LHCN-M2 (cell line): ENCODE measurements at regions not wholly inside any gene's neighbourhood (a gene's known extent, or its start where the extent isn't known, plus 50 kb on each side); places are given as distances from the start of the nearest gene placed in this dataset.
A peak's percentile ranks its signal among the peaks of the same experiment; 100 is the strongest.
"Not testable (repeated sequence)": the region's sequence is repeated elsewhere in the genome, so short reads cannot be mapped to it uniquely, and the experiment has no call there.

Experiments used
- DNase-seq: peaks from one replicate; pipeline ENCODE4 v3.0.0-alpha.2; 2012; ENCODE audit warnings: low read depth

DNA sequence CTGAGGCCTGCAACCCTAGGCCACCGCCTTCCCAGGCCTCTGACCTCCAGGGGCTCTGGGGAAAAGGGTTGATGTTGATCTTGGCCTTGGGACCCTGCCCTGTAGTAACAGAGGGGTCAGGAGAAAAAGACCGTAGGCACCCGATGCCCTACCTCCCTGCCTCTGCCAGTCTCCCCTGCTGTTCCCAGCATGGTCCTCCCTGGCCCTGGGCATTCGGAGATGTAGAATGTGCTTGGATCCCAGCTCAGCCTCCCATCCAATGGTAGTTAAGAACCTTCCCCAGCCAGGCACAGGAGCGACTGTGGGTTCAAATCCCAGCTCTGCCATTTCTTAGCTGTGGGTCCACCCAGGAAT is 72.0 kb upstream of the TARDBP start:
- no peak for DNase-seq

DNA sequence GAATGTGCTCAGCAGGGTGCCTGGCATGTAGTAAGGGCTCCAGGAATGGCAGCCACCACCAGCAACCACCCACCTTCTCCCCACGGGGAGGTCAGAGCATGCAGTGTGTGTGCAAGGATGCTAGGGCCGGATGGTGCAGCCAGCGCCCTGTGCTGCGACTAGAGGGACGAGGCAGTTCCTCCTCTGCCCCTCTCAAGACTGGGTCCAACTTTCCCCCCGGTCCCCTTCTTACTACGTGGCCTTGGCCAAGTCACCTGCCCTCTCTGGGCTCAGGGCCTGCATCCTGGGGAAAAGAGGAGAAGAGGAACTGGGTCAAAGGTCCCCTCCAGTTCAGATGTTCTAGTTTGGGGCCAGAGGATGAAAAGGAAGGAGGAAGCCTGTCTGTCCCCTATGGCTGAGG is 71.6 kb upstream of the TARDBP start:
- DNase-seq, result no peak

DNA sequence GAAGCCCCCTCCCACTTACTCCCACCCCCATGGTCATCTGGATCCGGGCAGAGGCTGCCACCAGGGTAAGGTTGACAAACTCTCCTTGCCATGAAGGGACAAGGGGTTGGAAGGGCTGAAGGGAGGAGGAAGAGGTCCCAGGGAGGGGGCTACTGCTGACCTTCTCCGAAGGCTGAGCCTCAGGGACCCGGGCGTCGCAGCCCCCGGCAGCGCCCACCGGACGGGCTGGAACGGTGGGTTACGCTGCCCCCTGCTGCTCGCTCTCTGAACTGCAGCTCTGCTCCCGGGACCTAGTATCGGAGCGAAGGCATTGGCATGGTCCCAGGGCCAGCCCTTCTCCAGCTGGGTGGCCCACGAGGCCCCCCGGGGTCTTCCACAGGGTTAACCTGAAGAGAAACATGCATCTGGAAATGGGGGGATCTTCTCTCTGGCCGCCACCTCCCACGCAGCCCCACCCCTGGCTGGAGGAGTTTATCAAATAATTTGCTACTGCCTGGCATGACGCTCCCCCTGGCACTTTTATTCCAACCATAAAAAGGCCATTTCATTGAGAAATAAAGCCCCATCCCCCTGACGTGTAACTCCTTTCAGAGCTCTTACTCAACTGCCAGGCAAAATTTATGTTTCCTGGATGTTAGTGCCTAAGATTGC is 70.4 kb upstream of the TARDBP start:
- DNase-seq, result peak; percentile 11

DNA sequence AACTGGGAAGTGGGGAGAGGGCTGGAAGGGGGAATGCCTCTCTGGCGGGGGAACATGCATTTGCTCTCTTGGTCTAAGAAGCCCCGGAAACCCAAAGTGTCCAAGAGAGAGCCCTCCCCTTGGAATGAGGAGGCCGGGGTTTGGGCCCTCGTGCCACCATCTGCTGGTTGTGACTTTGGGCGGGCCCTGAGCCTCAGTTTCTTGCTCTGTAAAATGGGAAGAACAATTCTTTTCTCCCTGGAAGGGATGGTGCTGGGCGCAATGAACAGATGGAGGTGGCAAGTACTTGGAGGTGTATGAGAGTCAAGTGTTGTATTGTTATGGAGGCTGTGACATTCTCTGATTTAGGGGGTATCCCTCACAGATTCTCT is 69.9 kb upstream of the TARDBP start:
- no peak for DNase-seq

DNA sequence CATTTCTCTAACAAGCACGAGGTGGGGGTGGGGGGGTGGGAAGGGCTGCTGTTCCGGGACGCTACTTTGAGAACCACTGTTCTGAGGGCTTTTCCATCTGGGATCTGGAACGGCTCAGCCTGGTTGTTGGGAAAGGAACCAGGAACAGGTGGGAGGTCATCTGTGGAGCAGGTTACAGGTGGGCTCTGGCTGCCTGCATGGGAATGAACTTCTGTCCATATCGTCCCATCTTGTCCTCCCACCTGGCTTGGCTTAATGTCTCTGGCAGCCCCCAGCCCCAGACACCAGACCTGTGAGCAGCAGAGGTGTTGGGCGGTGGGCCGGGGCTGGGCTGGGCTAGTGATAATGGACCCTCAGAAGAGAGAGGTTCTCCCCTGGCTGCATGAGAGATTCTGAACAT is 69.4 kb upstream of the TARDBP start:
- DNase-seq, result no peak

DNA sequence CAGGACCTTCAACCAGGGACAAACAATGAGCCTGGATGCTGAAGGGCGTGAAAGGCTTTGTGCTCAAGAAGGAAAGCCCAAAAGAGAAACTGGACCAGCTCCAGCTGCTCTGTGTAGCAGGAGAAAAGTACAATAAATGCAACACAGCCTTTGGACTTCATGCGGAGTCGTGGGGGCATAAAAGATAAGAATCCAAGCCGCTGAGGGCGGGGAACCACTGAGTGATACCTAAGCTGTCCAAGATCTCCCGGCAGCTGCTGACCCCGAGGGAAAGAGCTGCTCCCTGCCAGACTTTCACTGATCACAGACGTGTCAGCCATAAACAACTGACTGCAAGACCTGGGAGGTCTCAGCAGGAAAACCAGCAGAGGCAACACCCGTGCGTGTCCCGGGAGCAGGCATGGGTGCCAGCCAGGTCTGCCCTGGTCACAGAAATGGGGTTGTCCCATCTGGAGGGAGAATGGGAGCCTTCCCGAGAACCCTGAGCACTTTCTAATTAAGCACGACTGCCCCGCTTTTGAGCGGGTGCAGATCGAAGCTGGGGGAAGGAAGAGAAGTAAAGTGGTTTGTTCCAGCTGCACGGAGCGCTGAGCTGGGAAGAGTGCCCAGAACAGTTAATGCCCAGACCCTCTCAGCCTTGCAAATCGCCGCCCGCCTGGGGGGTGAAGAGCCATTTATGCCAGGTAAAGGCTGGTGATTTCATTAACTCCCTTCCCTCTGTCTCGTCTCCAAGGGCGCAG is 68.3 kb upstream of the TARDBP start:
- peak; percentile 12 for DNase-seq

DNA sequence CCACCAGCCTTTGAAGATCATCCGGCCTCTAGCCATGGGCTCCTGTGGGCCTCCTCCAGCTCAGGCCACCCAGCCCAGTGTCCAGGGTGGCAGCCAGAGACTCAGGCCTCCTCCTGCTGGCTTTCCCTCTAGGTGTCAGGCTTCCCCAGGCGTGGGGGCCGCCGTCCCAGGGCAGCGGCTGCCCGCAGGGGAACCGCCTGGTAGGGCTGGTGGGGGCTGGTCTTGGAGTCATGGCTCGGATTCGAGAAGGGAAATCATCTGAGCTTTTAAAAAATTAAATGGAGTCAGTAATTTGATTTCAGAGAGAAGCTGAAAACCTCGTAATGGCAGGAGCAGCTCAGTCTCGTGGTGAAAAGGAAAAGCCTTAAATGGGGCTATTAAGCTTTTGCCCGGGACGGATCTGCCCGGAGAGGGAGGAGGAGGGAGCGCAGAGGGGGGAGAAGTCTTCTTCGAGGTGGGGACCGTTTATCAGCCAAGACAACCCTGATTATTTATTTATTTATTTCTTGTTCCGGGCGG is 66.4 kb upstream of the TARDBP start:
- no peak for DNase-seq

DNA sequence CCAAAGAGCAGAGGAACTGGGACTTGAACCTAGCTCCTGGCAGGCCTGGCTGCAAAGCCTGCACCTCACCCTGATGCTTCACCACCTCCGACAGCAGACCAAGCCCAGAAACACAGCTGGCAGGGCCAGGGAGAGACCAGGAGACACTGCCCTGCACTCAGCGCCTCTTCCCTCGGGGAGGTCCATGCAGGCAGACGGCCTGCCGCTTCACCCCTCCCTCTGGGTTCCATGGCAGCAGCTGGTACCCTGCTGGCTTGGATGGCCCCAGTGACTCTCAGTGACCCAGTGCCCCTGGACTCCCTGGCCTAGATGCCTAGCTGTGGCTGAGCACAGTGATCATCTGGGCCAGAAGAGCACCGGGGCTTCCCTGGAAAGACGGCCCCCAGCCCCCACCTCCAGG is 65.3 kb upstream of the TARDBP start:
- DNase-seq, result no peak

DNA sequence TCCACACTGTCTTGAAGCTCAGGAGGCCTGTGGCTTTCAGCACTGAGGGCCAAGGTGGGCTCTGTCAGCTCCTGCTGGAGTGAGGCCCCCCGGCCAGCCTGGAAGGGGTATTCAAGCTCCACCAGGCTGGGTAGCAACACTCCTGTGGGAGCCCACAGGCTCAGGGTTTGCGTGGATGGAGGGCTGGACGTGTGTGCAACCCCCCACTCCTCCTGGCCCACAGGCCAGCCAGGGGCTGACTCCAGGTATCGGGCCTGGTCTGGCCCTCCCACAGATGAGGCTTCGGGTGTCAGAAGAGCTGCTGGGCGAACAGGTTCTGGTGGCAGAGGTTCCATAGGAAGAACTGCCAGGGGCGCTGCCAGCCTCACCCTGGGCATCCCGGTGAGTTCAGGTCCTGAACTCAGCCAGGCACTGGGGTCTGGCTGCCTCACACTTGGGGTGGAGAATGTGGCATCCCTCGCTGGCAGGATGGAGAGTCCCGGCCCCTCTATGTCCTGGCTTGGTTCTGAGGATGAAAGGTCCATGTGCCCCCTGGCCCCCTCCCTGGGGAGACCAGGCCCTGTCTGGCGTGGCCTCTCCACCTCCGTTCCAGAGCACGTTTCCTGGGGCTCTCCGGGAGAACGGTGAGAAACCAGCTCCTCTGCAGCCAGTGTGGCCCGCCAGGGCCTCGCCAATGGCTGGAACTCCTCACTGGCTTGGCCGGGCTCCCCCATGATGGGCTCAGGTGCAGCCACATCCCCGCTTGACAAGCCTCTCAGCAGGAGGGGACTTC is 64.6 kb upstream of the TARDBP start:
- DNase-seq, result no peak

DNA sequence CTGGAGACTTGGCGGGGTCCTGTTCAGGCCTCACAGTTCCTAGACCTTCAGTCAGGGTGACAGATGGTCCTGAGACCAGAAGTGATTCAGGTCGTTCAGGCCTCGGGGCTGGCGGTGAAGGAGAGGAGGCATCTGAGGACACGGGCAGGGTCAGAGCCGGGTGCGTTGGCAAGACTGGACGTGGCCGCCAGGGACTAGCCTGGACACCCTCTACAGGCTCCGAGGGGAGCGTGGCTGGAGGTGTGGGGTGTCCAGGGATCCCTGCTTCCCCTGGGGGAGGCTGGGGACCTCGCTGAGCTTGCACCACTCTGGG is 64.0 kb upstream of the TARDBP start:
- DNase-seq, result no peak

DNA sequence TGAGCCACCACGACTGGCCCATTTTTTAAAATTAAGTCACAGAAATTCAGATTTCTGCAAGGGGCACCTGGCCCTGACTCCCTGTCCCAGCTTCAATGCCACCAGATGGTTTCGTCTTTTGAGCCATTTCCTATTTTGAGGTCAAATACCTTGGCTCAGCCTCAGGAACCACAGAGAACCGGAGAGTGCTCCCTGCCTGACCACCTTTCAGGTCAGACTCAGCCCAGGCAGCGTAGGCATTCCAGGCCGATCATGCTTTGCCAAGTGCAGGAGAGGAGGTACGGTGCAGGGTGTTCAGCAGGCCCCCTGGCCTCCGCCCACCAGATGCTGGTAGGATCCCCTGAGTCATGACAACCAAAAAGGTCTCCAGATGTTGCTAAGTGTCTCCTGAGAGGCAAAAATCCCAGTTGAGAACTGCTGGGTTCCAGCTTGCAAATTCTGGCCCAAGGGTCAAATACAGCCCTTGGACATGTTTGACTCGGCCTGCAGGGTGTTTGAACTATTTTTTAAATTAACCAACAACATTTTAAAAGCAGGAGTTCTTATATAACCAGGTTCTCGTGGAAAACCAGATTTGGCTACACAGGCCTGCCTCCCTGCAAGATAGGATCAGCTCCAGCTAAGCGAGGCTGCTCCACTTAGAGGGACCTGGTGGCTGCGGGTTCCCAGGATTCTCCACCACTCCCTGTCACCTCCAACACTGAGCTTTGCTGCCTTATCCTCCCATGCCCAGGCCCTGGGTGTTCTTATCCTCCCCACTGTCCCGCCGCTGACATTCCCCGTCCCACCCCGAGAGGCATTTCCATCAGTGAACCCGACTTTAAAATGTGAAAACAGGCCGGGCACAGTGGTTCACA is 61.9 kb upstream of the TARDBP start:
- no peak for DNase-seq

DNA sequence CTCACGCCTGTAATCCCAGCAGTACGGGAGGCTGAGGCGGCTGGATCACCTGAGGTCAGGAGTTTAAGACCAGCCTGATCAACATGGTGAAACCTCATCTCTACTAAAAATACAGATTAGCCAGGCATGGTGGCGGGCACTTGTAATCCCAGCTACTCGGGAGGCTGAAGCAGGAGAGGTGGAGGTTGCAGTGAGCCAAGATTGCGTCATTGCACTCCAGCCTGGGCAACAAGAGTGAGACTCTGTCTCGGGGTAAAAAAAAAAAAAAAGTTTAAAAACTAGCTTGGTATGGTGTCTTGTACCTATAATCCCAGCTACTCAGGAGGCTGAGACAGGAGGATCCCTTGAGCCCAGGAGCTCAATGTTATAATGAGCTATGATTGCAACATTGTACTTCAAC is 61.2 kb upstream of the TARDBP start:
- not testable (repeated sequence) for DNase-seq

DNA sequence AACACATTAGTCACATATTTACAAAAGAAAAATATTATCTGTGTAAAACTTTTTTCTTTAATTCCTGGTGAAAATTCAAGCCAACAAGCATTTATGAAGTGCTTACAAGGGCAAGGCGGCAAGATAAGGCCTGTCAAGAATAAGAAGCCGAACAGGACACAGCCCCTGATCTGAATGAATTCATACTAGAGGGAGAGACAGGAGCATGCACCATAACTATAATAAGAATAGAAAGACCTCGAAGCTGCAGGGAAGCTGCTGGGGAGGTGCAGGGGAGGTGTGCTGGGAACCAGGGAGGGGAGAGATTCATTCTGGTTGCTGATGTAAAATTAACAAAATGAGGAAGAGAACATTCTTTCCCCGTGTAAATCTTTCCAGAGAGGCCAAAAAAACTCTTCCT is 60.5 kb upstream of the TARDBP start:
- DNase-seq, result no peak

DNA sequence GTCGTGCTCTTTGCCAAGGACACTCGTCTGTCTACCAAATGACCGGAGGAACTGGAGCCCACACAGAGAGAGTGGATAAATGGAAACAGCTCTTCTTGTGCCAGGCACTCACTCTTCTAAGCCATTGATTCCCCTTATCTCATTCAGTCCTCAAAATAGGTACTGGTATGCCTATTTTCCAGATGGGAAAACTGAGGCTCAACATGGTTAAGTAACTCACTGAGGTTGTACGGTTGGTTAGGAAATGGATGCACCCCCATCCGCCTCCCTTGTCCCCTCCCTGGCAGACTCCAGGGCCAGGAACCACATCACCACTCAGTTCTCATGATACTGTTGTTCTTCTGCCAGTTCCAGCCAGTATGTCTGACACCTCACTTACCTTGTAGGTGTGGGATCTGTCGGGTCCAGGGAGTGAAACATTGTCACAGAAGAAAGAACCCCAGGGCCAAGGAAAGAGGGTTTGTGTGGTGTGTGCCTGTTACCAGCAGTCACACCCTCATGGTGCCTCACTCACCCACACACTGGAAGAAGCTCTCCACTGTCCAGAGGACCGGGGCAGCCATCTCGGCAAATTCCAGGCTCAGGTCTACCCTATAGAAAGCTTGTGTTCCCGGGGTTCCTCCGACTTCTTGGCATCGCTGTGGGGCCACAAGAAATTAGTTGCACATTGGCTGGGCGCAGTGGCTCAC is 58.8 kb upstream of the TARDBP start:
- DNase-seq, result no peak

DNA sequence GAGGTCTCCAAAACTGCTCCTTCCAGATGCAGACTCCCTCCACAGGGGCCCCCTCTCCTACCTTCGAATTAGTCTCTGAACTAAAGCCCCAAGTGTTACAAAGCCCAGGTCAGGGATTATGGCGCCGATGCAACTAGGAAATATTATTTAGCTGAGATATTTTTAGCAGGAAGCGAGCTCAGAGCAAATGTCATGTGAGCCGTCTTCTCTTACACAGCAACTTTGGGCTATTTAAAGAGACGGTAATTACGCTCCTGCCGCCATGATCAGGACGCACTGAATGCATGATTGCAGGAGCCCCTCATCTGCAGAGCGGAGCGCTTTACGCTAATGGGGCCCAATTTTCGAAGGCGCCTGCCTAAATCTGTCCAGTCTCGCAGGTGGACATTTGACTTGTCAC is 55.3 kb upstream of the TARDBP start:
- no peak for DNase-seq

DNA sequence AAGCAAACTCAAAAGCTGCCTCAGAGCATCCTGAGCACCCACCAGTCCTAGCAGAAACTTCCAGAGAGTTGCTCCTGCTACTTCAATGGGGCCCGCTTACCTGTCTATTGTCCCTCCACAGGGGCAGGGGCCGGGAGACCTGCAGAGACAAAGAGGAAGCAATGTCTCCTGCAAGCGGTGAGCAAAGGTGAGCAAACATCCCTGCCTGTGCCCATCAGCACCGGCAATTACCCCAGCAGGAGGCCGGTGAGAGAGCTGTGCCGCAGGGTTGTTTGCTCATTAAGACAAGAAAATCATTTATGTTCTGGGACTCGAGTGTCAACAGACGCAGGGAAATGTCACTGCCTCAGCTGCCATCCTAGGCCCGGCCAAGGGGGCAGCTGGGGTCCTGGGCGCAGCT is 53.8 kb upstream of the TARDBP start:
- no peak for DNase-seq

DNA sequence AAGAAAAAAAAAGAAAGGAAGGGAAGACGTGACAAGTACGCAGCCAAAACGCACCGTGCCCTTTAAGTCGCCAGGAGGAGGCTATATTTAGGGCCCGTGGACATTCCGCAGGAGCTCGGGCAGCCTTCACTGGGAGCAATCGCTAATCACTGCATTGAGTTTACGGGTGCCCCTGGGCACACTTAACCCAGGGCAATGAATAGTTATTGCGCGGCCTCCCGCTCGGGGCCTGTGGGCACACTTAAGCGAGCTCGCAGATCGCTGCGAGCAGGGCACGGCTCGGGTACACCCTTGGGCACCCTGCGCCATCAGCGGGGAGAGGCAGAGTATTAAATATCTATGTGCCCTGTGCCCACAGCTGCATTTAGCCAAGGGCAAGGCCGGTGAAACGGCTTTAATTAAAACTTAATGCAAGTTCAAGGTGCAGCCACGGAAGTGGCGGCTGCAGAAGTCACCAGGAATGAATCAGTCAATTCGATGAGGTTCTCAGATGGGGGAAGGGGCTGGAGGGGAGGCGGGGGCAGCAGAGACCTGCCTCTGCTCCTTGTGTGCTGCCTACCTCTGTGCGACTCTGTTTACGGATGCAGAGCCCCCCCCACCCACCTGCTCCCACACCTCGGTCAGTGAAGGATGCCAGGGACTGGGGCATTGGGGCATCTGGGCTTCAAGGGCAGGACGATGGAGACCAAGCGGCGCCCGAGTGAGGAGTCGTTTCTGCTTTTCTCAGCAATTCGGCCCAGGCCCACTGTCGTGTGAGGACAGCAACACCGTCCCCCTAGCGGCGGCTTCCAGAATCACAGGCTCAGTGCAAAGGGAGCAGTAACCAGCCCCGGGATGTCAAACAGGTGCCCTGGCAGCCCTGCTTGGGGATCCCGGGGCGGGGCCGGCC is 51.8 kb upstream of the TARDBP start:
- DNase-seq, result peak; percentile 41

DNA sequence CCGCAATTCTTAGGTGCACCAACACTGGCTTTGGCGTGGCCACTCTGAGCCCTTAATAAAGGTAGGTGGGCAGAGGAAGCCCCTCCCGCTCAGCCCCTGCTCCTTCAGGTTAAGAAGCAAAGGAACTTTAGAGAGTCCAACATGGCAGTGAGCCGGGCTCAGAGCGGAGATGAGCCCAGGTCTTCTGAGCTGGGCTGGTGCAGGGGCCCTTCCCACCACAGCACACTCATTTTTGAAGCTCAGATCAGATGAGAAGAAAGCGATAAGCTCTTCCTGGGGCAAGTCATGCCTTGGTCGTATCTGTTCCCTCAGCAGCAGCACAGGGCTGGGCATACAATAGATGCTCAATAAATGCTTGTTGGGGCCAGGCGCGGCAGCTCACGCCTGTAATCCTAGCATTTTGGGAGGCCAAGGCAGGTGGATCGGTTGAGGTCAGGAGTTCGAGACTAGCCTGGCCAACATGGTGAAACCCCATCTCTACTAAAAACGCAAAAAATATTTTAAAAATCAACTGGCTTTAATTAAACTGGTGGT is 51.1 kb upstream of the TARDBP start:
- no peak for DNase-seq

DNA sequence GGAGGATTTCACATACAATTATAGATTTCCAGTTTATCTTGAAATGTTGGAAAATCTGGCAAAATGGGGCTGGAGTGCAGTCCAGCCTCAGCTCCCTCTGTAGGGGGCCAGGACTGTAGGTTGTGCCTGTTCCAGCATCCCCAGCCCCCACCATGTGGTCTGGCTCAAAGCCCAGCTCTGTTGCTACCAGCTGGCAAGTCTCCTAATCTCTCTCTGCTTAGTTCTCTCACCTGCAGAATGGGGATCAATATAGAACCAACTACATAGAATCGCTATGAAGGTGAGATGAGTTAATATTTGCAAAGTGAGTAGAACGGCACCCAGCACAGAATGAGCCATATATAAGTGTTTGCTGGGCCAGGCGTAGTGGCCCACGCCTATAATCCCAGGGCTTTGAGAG is 50.0 kb upstream of the TARDBP start:
- no peak for DNase-seq
